GM12878 (cell line): ENCODE measurements at regions not wholly inside any gene's neighbourhood (a gene's known extent, or its start where the extent isn't known, plus 50 kb on each side); places are given as distances from the start of the nearest gene placed in this dataset.

Source experiments
- ATAC-seq: fragments of 200-7000 bp; cut with Tn5 transposase; 3 replicates; pipeline ENCODE4 v1.9.1; 2020; ENCODE audit warnings: mild to moderate bottlenecking, moderate library complexity
- BruUV-seq: library from RNA; stranded (reverse); fragments of 400-500 nt; replicated peaks from 2 replicates; lab custom pipeline; 2021; lab: Mats Ljungman, UMichigan
- CTCF ChIA-PET: fragments of 300-600 bp; sonication (Branson Sonifier 250); formaldehyde crosslinking; extraction: SDS; loops from one replicate; lab custom pipeline; 2021; ENCODE audit warnings: inconsistent platforms; lab: Yijun Ruan, JAX
- POLR2A ChIA-PET: fragments of 350-600 bp; formaldehyde crosslinking; extraction: SDS; loops from one replicate; lab custom pipeline; 2021; ENCODE audit warnings: inconsistent platforms; lab: Charles Lee
- RAD21 ChIA-PET: fragments of 300-600 bp; sonication (Branson Sonifier 250); formaldehyde crosslinking; loops from one replicate; lab custom pipeline; 2023; ENCODE audit warnings: antibody characterized with exemption; ENCODE audit not compliant: unreplicated experiment; lab: Charles Lee
- SMC1A ChIA-PET: fragments of 300-600 bp; sonication (Branson Sonifier 250); formaldehyde crosslinking; loops from one replicate; lab custom pipeline; 2023; ENCODE audit not compliant: unreplicated experiment, uncharacterized antibody; lab: Charles Lee
- DNase-seq: peaks from one replicate; pipeline ENCODE4 v3.0.0-alpha.2; 2011; ENCODE audit warnings: low read depth, low spot score
- FAIRE-seq: peaks from 3 replicates; lab custom pipeline; 2011; peaks lifted over from hg19 to GRCh38; lab: Jason Lieb, UNC
- H2AFZ ChIP-seq: 2 replicates; pipeline ENCODE4 v1.6.0; 2011; ENCODE audit warnings: low read depth, low read length, control low read depth; ENCODE audit not compliant: control insufficient read depth
- H3K27ac ChIP-seq: 2 replicates; pipeline ENCODE4 v1.5.1; 2011; ENCODE audit warnings: control low read depth; ENCODE audit not compliant: control insufficient read depth, insufficient read depth
- H3K27me3 ChIP-seq, 2 experiments: replicated peaks in 1 of 2; 2 replicates each; pipeline versions ENCODE4 v1.6.0 to v1.6.1; 2011; ENCODE audit warnings: low read length in 1 of 2; ENCODE audit not compliant: control insufficient read depth in 2 of 2, insufficient read depth in 2 of 2
- H3K36me3 ChIP-seq, 2 experiments: 2 replicates each; pipeline ENCODE4 v1.5.1; 2011; ENCODE audit warnings: low read length in 1 of 2; ENCODE audit not compliant: control insufficient read depth in 2 of 2, insufficient read depth in 2 of 2
- H3K4me1 ChIP-seq: 2 replicates; pipeline ENCODE4 v1.6.1; 2011; ENCODE audit warnings: mild to moderate bottlenecking, low read length, moderate library complexity, mixed read lengths; ENCODE audit not compliant: control insufficient read depth, insufficient read depth
- H3K4me2 ChIP-seq: 2 replicates; pipeline ENCODE4 v1.6.0; 2011; ENCODE audit warnings: control low read depth; ENCODE audit not compliant: control insufficient read depth, insufficient read depth
- H3K4me3 ChIP-seq: fragments of 200-600 bp; sonication (generic); 2 replicates; pipeline ENCODE4 v1.5.1; 2016
- H3K79me2 ChIP-seq: 2 replicates; pipeline ENCODE4 v1.6.0; 2011; ENCODE audit warnings: low read length; ENCODE audit not compliant: control insufficient read depth, insufficient read depth
- H3K9ac ChIP-seq: 2 replicates; pipeline ENCODE4 v1.8.0; 2011; ENCODE audit warnings: low read length, control low read depth, mixed read lengths; ENCODE audit not compliant: control insufficient read depth, insufficient read depth
- H3K9me3 ChIP-seq: replicated peaks from 3 replicates; pipeline ENCODE4 v1.5.1; 2011; ENCODE audit warnings: mild to moderate bottlenecking, low read length; ENCODE audit not compliant: control insufficient read depth, insufficient read depth
- H4K20me1 ChIP-seq: 2 replicates; pipeline ENCODE4 v1.6.0; 2011; ENCODE audit not compliant: control insufficient read depth, insufficient read depth
- BCL11A ChIP-seq: IDR thresholded peaks from 2 replicates; pipeline ENCODE4 v1.6.1; 2011; ENCODE audit warnings: low read depth, low read length
- BHLHE40 ChIP-seq, 2 experiments: fragments of 450-650 bp in 1 of 2; IDR thresholded peaks; 2 replicates each; pipeline ENCODE4 v1.6.1; 2011 to 2017; ENCODE audit warnings: low read depth in 2 of 2, borderline replicate concordance in 1 of 2, improper control_type of control experiment in 1 of 2, low read length in 1 of 2, mild to moderate bottlenecking in 1 of 2
- BMI1 ChIP-seq: fragments of 450-650 bp; IDR thresholded peaks from 2 replicates; pipeline ENCODE4 v1.6.1; 2016; ENCODE audit warnings: mild to moderate bottlenecking, moderate library complexity, borderline replicate concordance
- CHD2 ChIP-seq: IDR thresholded peaks from 2 replicates; pipeline ENCODE4 v1.6.1; 2011; ENCODE audit warnings: low read depth, low read length, improper control_type of control experiment, borderline replicate concordance
- EGR1 ChIP-seq, 2 experiments: IDR thresholded peaks; 1 replicate in 1 of 2; 2 replicates in 1 of 2; pipeline ENCODE4 v1.6.1; 2011 to 2012; ENCODE audit warnings: low read depth in 2 of 2, low read length in 2 of 2, borderline replicate concordance in 1 of 2, mild to moderate bottlenecking in 1 of 2, moderate library complexity in 1 of 2
- FOS ChIP-seq: IDR thresholded peaks from 3 replicates; pipeline ENCODE4 v1.6.1; 2011; ENCODE audit warnings: borderline replicate concordance; ENCODE audit not compliant: insufficient read length; ENCODE audit errors: extremely low read depth
- KDM1A ChIP-seq: fragments of 200-600 bp; sonication (generic); IDR thresholded peaks from 2 replicates; pipeline ENCODE4 v1.6.1; 2016; ENCODE audit warnings: borderline replicate concordance
- MXI1 ChIP-seq: fragments of 150-350 bp; IDR thresholded peaks from 2 replicates; pipeline ENCODE4 v1.6.1; 2011; ENCODE audit warnings: low read depth, mild to moderate bottlenecking, inconsistent platforms, low read length, improper control_type of control experiment
- POU2F2 ChIP-seq: IDR thresholded peaks from 3 replicates; pipeline ENCODE4 v1.6.1; 2011; ENCODE audit warnings: low read depth, mild to moderate bottlenecking, low read length, borderline replicate concordance
- RELA ChIP-seq: fragments of 450-650 bp; IDR thresholded peaks from 2 replicates; pipeline ENCODE4 v1.8.0; 2014; ENCODE audit warnings: borderline replicate concordance; ENCODE audit not compliant: partially characterized antibody
- RFX5 ChIP-seq: IDR thresholded peaks from 2 replicates; pipeline ENCODE4 v1.6.1; 2011; ENCODE audit warnings: low read depth, low read length, improper control_type of control experiment
- YY1 ChIP-seq: IDR thresholded peaks from 2 replicates; pipeline ENCODE4 v1.6.1; 2011; ENCODE audit warnings: low read depth, mild to moderate bottlenecking, low read length
- WGBS: methylation state at CpG from one replicate; pipeline ENCODE4 v1.1.6; 2016; ENCODE audit warnings: low lambda C conversion rate; ENCODE audit not compliant: insufficient replicate concordance, insufficient coverage; ENCODE audit errors: missing lambda C conversion rate; 5-methylcytosine and 5-hydroxymethylcytosine counted together
- in situ Hi-C: fragments of 300-500 bp; cut with MboI; formaldehyde crosslinking; loops from 9 replicates; pipeline ENCODE4 v1.14.3; 2018; ENCODE audit warnings: mixed read lengths
- intact Hi-C: fragments of 100-400 bp; cut with micrococcal nuclease; formaldehyde crosslinking; loops from one replicate; pipeline ENCODE4 v1.14.2; 2022; ENCODE audit not compliant: unreplicated experiment
- TF ChIP-seq, protein P1 (sequence below): IDR thresholded peaks from 2 replicates; pipeline ENCODE4 v1.6.1; 2011; ENCODE audit warnings: borderline replicate concordance, low read depth, mild to moderate bottlenecking, moderate library complexity, mixed read lengths, low read length; ENCODE audit not compliant: insufficient read depth; ENCODE audit errors: extremely low read length
- TF ChIP-seq, protein P2 (sequence below): IDR thresholded peaks from 2 replicates; pipeline ENCODE4 v1.6.1; 2012; ENCODE audit warnings: low read depth, low read length, improper control_type of control experiment

DNA sequence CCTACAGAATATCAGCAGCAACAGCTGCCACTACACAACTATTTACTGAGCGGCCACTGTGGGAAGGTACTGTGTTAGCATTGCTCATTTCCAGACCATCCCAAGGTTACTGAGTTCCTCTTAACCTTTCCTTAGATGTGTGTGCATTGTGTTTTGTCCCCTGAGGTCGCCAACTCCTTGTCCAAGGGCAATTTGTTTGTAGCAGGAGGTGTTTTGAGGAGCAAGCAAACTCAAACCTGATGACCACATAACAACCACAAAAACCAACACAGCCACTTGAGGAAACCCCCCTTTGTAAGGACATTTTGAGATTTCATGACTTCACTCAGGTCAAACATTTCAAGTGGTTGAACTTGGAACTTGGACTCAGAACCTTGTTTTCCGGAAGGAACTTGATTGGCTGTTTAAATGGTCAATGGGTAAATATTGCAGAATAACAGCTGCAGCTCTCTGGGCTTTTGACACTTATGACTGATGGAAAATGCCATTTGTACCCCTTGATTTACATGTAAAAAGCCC, 122.3 kb downstream of the MID1IP1 start (continued):
- TF ChIP-seq BHLHE40 (IDR thresholded peaks at IDR 0.05; ENCODE audit: borderline replicate concordance in 1 of 2, low read depth in 2 of 2, low read length in 1 of 2) (0 out of 4 replicates have a peak, but pooled peaks of 1 of the 2 experiments have one; percentile 4), FOS (no peak), CHD2 (no peak)

DNA sequence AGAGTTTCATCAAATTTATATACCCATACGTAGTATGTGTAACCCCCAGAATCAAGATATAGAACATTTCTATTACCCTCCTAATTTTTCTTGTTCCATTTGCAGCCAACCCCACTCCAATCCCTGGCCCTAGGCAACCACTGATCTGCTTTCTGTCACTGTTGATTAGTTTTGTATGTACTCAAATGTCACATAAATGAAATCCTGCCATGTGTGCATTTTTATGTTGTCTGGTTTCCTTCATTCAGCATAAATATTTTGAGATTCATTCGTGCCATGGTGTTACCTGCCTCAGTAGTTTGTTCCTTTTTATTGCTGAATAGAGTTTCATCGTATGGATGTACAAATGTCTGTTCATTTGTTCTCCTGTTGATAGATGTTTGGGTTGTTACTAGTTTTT, 126.3 kb downstream of the MID1IP1 start:
- Histone ChIP-seq H2AFZ (no peak overlapping the region), H3K9me3 (no peaks in the 10 kb centered on the region), H3K4me3 (no peak overlapping the region), H3K79me2 (no peaks in the 10 kb centered on the region), H3K4me1 (no peaks in the 10 kb centered on the region; the same call in 1 of the 2 replicates), H3K4me2 (no peak overlapping the region), H3K36me3 (no peaks in the 10 kb centered on the region), H3K9ac (no peak overlapping the region), H3K27me3 (no peaks in the 10 kb centered on the region), H4K20me1 (no peaks in the 10 kb centered on the region), H3K27ac (no peak overlapping the region)
- FAIRE-seq (no peak), DNase-seq (no peak), ATAC-seq (no peak)
- ChIA-PET POLR2A (interaction anchor here (0.7 kb wide), 1 partner anchor 564 kb away, joined by 5 read pairs; no protein-coding TSS in a partner anchor), RAD21 (interaction anchor here (0.6 to 1.7 kb wide), 3 partner anchors 29 to 121 kb away, joined by 3 to 5 read pairs (median 3); no protein-coding TSS in a partner anchor), SMC1A (interaction anchor here (0.7 to 1.7 kb wide), 2 partner anchors 7 to 9 kb away, joined by 3 to 5 read pairs; no protein-coding TSS in a partner anchor), CTCF (interaction anchor here (1.0 kb wide), 1 partner anchor 54 kb away, joined by 3 read pairs; no protein-coding TSS in a partner anchor)
- intact Hi-C loops, result no loop called here
- TF ChIP-seq BMI1, result no peak
- no peak for TF ChIP-seq BCL11A
- BruUV-seq, result no TSS peak
- WGBS, result 47% methylated on average over 3 of the region's 3 CpGs
- in situ Hi-C loops, result no loop called here

DNA sequence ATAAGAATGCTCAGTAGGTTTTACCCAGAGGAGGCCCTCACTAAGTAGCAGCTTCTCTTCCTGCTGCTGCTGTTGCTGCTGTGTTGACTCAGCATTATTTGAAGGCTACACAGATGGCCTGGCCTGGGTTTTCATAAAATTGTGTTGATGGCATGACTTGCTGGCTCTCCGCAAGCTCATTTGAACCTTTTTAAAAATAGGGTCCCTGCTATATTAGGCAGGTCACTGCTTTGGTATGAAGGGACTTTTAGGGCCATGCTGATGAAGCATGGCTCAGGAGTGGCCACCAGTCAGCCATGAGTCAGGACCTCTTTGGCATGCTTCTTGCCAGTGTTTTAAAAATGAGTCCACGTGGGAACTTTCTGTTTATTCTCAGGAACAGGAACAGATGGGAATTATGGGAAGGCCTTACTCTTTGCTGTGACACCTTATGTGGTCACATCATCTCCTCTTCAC, 128.7 kb downstream of the MID1IP1 start:
- in situ Hi-C loops, result no loop called here
- H3K79me2 ChIP-seq, result no peaks in the 10 kb centered on the region
- ChIA-PET POLR2A (no interaction called here), RAD21 (no interaction called here), CTCF (no interaction called here), SMC1A (no interaction called here)
- no peak overlapping the region for H3K9ac ChIP-seq
- H3K4me2 ChIP-seq, result no peak overlapping the region
- no peak for ATAC-seq
- no peaks in the 10 kb centered on the region for H3K36me3 ChIP-seq
- no TSS peak for BruUV-seq
- no peaks in the 10 kb centered on the region for H3K9me3 ChIP-seq
- no peaks in the 10 kb centered on the region for H3K27me3 ChIP-seq
- 18% methylated on average over 2 of the region's 2 CpGs for WGBS
- no peak for FAIRE-seq
- DNase-seq, result no peak
- H4K20me1 ChIP-seq, result no peaks in the 10 kb centered on the region
- H2AFZ ChIP-seq, result no peak overlapping the region
- no peak overlapping the region for H3K27ac ChIP-seq
- intact Hi-C loops, result no loop called here
- no peaks in the 10 kb centered on the region; the same call in 1 of the 2 replicates for H3K4me1 ChIP-seq
- no peak overlapping the region for H3K4me3 ChIP-seq
- TF ChIP-seq YY1 (no peak), KDM1A (no peak), RFX5 (no peak), RELA (no peak), EGR1 (IDR thresholded peaks at IDR 0.05; ENCODE audit: borderline replicate concordance in 1 of 2, low read depth in 2 of 2, low read length in 2 of 2) (no peak), MXI1 (no peak), POU2F2 (no peak)
- TF ChIP-seq, protein P1, sequence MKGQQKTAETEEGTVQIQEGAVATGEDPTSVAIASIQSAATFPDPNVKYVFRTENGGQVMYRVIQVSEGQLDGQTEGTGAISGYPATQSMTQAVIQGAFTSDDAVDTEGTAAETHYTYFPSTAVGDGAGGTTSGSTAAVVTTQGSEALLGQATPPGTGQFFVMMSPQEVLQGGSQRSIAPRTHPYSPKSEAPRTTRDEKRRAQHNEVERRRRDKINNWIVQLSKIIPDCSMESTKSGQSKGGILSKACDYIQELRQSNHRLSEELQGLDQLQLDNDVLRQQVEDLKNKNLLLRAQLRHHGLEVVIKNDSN, result no peak
- TF ChIP-seq, protein P2, sequence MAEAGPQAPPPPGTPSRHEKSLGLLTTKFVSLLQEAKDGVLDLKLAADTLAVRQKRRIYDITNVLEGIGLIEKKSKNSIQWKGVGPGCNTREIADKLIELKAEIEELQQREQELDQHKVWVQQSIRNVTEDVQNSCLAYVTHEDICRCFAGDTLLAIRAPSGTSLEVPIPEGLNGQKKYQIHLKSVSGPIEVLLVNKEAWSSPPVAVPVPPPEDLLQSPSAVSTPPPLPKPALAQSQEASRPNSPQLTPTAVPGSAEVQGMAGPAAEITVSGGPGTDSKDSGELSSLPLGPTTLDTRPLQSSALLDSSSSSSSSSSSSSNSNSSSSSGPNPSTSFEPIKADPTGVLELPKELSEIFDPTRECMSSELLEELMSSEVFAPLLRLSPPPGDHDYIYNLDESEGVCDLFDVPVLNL, result no peak
